Bone marrow (tissue), 2 donors: ENCODE measurements at regions not wholly inside any gene's neighbourhood (a gene's known extent, or its start where the extent isn't known, plus 50 kb on each side); places are given as distances from the start of the nearest gene placed in this dataset.
A peak's percentile ranks its signal among the peaks of the same experiment; 100 is the strongest.
"Not testable (repeated sequence)": the region's sequence is repeated elsewhere in the genome, so short reads cannot be mapped to it uniquely, and the experiment has no call there.

Experiments used
- DNase-seq, 2 donors: peaks; one replicate each; lab custom pipeline; 2025; lab: John Stamatoyannopoulos, UW

DNA sequence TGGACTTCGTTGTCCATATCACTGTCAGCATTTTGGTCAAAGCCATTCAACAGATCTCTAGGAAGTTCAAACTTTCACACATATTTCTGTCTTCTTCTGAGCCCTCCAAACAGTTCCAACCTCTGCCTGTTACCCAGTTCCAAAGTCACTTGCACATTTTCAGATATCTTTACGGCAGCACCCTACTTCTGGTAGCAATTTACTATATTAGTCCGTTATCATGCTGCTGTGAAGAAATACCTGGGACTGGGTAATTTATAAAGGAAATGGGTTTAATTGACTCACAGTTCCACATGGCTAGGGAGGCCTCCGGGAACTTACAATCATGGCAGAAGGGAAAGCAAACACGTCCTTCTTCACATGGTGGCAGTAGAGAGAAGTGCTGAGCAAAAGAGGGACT lies 60.6 kb upstream of the HGFAC start:
- not testable (repeated sequence) for DNase-seq

GRCh38 chr4:3382251-3382650 lies 59.5 kb upstream of the HGFAC start:
- no peak for DNase-seq

DNA sequence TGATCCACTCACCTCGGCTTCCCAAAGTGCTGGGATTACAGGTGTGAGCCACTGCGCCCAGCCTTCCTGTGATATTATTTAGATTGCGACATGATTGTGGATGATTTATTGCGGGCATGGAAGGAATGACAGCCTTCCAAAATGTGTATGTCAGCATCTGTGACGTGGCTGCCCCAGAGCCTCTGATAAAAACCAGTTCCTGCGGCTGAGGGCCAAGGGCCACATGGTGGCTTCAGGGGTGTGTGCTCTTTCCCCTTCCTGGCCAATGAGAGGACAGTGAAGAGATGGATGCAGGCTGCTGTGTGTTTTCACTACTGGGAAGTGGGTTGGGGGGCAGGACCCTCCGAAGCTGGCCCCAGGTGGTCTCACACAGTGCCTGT lies 57.4 kb upstream of the HGFAC start:
- no peak for DNase-seq

DNA sequence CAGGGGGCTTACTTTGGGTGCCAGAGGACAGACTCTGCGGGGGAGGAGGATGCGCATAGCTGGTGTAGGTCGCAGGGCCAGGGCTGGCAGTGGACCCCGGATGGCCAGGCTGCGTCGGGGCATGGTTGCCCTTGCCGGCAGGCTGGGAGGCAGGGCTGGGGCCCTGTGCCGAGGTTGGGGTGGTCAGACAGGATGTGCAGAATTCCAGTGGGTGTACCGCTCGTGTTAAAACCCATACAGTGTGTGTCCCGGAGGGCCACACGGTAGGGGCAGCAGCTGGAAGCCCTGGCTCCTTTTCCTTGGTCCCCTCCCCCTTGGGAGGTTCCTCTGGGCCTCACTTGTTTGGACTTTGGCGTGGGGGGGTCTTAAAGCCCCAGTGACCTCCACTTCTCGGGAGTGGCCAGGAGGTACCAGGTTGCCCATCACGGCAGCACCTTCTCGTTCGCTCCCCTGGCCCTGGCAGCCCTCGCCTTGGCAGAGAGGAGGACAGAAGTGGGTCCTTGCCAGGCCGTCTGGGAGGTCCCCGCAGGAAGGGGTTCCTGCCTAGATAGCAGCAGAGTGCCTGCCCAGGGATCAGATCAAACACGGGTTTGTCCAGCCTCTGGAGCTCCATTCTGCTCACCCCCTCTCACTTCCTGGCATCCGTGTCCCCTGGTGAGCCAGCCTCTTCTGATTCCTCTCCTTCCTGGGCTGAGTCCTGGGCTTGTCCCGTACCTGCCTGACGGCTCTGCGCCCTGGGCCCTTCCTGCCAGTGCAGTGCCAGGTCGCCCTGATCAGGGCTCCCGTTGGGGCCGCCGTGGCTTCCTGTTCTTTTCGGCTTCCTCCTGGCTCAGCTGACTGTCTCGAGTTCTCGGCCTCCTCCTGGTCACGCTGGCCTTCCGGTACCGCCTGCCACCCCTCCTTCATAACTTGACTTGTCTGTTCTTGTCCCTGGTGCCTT lies 56.7 kb upstream of the HGFAC start:
- DNase-seq: peak in 1 of 2 donors; percentile 25

GRCh38 chr4:3385711-3386420 lies 55.9 kb upstream of the HGFAC start:
- no peak for DNase-seq

DNA sequence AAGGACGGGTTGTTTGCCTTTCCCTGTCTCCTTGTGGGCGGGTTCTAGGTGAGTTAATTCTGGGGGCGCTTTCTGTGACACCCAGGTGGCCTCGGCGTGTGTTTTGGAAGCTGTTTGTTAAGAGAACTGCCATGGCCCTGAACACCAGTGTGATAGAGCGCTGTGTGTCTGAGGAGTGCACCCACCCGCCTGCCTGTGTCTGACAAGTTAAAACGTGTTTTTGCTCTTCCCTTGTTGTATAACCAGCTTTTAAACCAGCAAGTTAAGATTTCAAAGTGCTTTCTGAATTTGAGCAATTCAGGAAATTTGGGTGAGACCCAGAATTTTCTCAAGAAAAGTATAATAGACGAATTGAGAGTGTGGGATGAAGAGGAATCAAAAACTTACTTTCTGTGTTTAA lies 55.2 kb upstream of the HGFAC start:
- DNase-seq: no peak

DNA sequence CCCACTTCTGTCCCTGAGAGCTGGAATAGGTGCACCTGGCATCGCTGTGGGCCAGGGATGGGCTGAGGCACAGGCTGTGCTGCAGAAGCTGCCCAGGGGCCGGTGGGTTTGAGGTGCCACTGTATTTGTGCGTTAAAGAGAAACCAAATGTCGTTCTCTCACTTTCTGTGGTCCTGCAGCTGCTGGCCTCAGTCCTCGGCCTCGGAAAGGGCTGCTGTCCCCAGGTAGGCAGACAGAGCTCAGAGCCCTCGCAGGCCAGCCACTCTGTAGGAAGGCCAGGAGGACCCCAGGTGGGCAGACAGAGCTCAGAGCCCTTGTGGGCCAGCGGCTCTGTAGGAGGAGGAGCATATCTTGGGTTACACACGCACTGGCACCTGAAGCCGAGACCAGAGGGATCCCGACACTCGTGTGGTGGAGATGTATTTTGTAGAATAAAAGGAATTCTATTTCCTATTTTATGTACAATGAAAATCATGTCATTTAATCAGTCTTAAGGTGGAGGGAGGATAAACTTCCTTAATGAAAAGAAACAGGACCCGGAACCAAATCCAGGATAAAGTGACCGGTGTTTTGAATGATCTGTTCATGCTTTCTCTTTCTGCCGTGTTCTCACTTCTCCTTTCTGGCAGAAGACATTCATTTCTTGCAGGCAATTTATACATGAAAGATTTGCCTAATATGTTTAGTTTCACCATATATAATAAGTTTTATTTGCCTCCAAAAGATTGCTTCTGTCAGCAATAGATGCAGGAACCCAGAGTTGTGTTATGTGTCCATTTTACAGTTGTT lies 54.4 kb upstream of the HGFAC start:
- no peak for DNase-seq

GRCh38 chr4:3387943-3388361 lies 53.8 kb upstream of the HGFAC start:
- peak in 1 of 2 donors; percentile 42 for DNase-seq

DNA sequence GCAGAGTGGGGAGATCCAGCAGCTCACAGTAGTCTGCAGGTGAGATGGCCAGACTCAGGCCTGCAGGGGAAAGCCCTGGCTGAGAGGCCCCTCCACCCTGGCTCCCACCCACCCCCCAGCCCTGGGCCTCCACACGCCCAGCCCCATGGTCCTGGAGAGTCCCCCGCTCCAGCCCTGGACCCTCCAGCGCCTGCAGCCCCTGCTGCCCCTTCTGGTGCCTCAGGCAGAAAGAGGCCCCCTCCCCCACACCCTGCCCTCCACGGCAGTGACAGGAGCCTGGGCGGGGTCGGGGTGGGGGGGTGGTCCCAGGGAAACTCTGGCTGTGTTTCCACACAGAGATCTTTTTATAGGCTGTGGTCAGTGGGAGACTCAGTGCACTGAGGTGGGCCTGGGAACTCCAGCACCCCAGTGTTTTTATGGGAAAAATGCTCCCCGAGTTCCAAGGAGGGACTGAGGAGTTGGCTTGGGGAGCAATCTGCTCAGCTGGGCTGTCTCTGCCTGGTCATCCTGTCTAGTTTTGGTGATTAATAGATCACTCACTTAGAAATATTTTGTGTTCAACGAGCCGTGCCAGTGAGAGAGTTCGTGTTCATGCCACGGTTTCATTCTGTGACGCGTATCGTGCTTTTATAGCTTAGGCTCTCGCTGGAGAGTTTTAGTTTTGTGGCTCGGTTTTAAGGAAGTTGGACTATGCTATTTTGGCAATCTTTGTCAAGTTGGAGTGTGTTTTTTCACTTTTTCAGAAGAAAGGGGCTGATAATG lies 53.1 kb upstream of the HGFAC start:
- peak; percentile 34 to 59 for DNase-seq

GRCh38 chr4:3389233-3390215 lies 52.2 kb upstream of the HGFAC start:
- no peak for DNase-seq

- no peak for DNase-seq
These were observed 51.4 kb upstream of the HGFAC start for GRCh38 chr4:3390288-3390811.

GRCh38 chr4:3391422-3391821 lies 50.3 kb upstream of the HGFAC start:
- no peak for DNase-seq
